CD4-positive, alpha-beta T cell treated with Interleukin-17A for 4 hours (primary cell): ENCODE measurements at regions not wholly inside any gene's neighbourhood (a gene's known extent, or its start where the extent isn't known, plus 50 kb on each side); places are given as distances from the start of the nearest gene placed in this dataset.

Experiments used
- DNase-seq: peaks from one replicate; pipeline ENCODE4 v3.0.0-alpha.2; 2020; ENCODE audit warnings: mixed read lengths

GRCh38 chr16:73233329-73233765 is 185.4 kb upstream of the ZFHX3 start:
- no peak for DNase-seq

- no peak for DNase-seq
Measured at GRCh38 chr16:73232555-73233328, 184.8 kb upstream of the ZFHX3 start.

- DNase-seq, result no peak
Measured at GRCh38 chr16:73231944-73232554, 184.1 kb upstream of the ZFHX3 start.

GRCh38 chr16:73231379-73231778 is 183.5 kb upstream of the ZFHX3 start:
- DNase-seq, result no peak

- no peak for DNase-seq
Measured at GRCh38 chr16:73230651-73231050, 182.7 kb upstream of the ZFHX3 start.

- DNase-seq, result no peak
Measured at GRCh38 chr16:73228649-73229048, 180.7 kb upstream of the ZFHX3 start.

GRCh38 chr16:73226675-73227074 is 178.7 kb upstream of the ZFHX3 start:
- no peak for DNase-seq

- DNase-seq, result no peak
Measured at GRCh38 chr16:73225983-73226382, 178.1 kb upstream of the ZFHX3 start.

GRCh38 chr16:73220836-73221235 is 172.9 kb upstream of the ZFHX3 start:
- DNase-seq, result no peak

- no peak for DNase-seq
Measured at GRCh38 chr16:73219176-73219575, 171.2 kb upstream of the ZFHX3 start.

GRCh38 chr16:73217654-73218053 is 169.7 kb upstream of the ZFHX3 start:
- no peak for DNase-seq

- no peak for DNase-seq
Measured at GRCh38 chr16:73216932-73217331, 169.0 kb upstream of the ZFHX3 start.

- no peak for DNase-seq
Measured at GRCh38 chr16:73215678-73216377, 167.9 kb upstream of the ZFHX3 start.

GRCh38 chr16:73214825-73215677 is 167.1 kb upstream of the ZFHX3 start:
- no peak for DNase-seq

- no peak for DNase-seq
Measured at GRCh38 chr16:73213732-73214455, 166.0 kb upstream of the ZFHX3 start.

- DNase-seq, result no peak
Measured at GRCh38 chr16:73212431-73212830, 164.5 kb upstream of the ZFHX3 start.

GRCh38 chr16:73210686-73211085 is 162.8 kb upstream of the ZFHX3 start:
- no peak for DNase-seq

- no peak for DNase-seq
Measured at GRCh38 chr16:73210084-73210483, 162.2 kb upstream of the ZFHX3 start.

- no peak for DNase-seq
Measured at GRCh38 chr16:73209190-73209589, 161.3 kb upstream of the ZFHX3 start.

- no peak for DNase-seq
Measured at GRCh38 chr16:73206151-73206707, 158.3 kb upstream of the ZFHX3 start.

GRCh38 chr16:73205153-73205886 is 157.4 kb upstream of the ZFHX3 start:
- no peak for DNase-seq
